KBM-7 (cell line): ENCODE measurements at regions not wholly inside any gene's neighbourhood (a gene's known extent, or its start where the extent isn't known, plus 50 kb on each side); places are given as distances from the start of the nearest gene placed in this dataset.
A peak's percentile ranks its signal among the peaks of the same experiment; 100 is the strongest.

Experiments
- DNase-seq: peaks from one replicate; pipeline ENCODE4 v3.0.0-alpha.2; 2015
- in situ Hi-C: fragments of 300-500 bp; cut with MboI; formaldehyde crosslinking; loops from 2 replicates; pipeline ENCODE4 v1.14.3; 2020; ENCODE audit warnings: low sequenced_read_pairs, low pct_unique_long_range_greater_than_20kb, mixed read lengths

DNA sequence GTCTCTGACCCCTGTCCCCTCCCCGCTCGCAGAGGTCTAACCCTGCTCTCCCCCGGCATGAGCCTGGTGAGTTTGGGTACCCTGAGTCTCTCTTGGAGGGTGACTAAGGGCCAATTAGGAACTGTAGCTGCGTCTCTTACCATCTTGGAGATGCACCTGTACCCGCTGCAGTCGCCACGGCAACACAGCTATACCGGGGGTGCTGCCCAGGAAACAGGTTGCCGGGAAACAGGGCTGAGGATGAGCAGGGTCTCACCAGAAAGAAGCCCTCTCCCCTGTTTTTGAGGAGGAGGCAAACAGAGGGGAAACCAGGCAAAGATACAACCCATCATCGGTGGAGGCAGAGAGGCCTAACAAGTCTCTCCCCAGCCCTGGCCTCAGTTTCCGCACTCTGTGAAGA lies 140.2 kb downstream of the TMEM132E start:
- in situ Hi-C loops, result no loop called here
- DNase-seq, result no peak

DNA sequence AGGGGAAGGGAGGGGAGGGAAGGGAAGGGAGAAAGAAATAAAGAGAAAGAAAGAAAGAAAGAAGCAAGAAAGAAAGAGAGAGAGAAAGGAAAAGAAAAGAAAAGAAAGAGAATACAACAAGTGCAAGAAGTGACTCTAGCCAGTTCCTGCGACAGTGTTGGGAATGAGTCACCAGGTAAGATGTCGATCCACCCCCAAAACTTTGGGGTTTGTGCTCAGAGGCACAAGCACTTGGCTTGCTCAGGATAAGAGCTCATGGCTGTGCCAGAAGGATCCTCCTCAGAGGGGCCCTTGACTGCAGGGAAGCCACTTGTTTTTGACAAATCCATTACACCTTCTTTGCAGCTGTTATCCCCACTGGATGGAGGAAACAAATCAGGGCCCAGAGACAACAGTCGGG lies 137.7 kb downstream of the TMEM132E start:
- in situ Hi-C loops, result no loop called here
- DNase-seq, result no peak

DNA sequence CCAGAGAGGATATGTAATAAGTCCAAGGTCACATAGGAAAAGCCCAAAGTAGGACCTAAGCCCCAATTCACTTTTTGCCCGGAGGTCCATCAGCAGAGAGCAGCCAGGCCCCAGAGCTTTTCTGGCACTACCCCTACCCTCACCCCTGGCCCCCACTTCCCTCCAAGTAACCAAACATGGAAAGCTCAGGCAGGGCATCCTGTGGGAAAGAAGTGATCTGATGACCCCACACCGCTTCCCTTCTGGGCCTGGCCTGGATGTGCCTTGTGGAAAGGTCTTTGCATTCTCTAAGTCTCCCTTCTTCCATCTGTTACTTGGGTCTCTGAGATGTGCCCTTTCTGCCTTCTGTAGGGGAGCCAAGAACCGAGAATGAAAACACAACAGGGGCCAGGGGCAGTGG lies 136.9 kb downstream of the TMEM132E start:
- in situ Hi-C loops, result no loop called here
- DNase-seq, result no peak

DNA sequence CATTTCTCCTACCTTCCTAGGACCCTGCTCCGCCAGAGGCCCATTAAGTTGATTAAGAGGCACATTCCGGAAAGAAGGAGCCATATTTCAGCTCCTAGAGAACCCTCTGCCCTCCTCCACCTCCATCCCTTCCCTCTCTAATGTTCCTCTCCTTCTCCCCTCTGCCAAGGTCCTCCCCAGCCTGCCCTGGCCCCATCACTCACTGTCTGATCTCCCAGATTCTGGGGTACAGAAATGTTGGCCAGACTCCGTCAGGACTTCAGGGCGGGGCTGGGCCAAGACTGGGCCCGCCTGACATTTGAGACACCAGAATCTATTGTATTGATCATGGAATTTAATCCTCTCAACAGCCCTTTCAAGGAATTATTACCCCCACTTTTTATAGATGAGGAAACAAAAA lies 136.1 kb downstream of the TMEM132E start:
- DNase-seq, result no peak
- in situ Hi-C loops, result no loop called here

DNA sequence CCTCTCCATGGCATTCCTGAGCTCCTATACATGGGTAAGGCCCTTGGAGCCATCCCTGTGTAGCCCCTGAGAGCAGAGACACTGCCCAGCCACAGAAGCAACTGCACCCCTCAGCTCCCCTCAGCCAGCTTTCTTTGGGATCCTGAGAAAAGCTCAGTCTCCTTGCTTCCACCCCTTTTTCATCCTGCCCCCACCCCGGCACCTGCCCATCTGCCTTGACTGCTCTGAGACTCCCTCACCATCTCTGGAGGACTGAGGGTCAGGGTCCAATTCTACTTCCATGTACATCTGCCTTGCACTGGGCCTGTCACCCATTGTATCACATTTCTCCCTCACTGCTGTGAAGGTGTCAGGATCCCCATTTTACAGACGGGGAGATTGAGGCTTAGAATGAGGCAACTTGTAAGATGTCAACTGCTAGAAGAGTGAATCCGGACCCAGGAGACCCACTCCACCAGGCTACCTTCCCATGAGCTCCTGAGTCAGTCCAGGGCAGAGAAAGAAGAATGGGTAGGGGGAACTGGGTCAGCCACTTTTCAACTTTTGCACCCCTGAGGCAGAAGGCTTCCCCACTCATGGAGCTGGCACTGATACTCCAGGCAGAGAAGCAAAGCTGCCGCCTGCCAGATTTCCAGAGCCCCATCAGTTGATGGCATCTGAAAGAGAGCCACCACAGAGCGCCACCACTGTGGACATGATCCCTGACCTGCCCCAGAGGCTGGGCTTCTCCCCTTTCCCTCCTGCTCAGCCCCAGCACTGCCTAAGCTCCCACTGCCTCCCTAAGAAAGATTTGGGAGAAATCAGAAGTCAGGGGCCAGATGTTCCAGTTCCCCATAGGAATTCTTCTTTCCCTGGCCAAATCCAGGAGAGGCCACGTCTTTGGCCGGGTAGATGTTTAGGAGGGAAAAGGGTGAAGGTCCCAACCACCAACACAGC lies 135.4 kb downstream of the TMEM132E start:
- in situ Hi-C loops, result no loop called here
- no peak for DNase-seq

DNA sequence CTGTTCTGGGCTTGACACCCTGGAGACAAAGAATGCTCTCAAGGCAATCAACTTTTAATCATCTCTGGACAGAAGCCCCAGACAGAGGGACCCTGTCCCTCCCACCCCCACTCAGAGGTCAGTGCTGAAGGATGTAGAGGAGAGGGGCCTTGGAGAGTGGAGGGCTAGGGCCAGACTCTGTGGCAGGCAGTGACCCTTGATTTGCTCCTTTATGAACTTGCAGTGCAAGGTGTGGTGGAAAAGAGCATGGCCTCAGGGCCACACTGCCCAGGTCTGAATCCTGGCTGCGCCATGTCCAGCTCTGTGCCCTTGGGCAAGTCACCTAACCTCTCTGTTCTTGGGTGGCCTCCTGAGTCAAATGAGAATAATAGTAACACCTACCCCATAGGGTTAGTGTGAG lies 134.3 kb downstream of the TMEM132E start:
- in situ Hi-C loops, result no loop called here
- no peak for DNase-seq

DNA sequence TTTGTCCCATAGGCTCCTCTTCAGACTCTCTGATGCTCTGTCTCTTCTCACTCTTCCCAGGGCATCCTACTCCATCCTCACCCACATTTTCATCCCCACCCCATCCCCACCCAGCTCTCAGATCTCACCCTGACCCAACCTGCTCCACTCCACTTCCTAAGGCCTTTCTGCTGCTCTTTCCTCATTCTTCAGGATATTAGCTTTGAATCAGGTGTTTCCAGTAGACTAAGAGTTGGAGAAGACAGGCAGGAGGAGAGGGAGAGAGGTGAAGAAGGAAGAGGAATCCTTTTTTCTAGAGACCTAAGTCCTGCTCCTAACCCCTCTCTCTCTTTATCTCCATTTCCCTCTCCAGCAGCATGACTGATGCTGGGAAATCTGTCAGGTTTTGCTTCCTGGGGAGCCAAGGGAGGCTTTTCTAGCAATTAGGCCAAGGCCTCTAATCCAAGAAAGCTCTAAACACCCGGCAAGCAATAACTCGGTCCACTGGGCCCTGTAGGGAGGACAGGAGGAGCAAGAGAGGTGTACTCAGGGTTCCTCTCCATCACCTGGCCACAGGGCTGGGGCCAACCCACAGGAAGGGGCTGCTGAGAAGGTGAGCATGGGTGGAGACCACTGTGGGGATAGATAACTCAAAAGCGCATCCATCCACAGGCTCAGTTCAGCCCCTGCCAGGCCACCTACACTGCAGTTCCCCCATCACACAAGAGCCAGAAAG lies 133.3 kb downstream of the TMEM132E start:
- DNase-seq, result no peak
- in situ Hi-C loops, result no loop called here

DNA sequence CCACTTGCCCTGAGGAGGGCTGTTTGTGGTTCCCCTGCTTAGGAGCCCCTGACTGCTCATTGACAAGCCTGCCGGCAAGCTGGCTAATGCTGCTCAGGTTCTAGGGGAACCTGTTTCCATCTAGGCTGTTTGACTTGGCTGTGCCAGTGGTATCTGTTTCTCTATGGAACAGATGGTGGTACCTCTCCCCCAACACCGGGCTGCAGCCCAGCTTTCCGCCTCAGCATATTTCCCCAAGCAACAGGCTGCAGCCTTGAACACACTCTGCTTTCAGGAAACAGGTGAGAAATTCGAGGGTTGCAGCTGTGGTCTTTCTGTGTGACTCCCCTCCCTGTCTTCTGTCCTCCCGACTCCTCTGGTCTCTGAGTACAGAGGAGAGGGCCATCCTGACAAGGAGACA lies 132.3 kb downstream of the TMEM132E start:
- in situ Hi-C loops, result no loop called here
- no peak for DNase-seq

DNA sequence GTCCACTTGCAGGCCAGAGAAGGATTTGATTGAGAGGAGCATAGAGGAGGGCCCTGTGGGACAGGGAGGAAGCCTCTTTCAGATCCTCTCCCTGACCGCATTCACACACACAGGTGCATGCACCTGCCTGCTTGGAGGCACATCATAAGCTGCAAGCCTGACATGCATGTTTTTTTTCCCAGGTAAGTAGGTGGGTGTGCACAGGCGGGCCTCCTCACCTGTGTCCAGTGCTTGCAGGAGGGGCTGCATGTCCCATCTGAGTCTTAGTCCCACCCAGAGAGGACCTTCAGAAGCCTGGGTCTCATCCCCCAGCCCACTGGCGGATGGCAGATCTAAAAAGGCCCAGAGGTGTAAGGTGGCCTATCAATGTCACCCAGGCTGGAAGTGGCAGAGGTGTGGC lies 130.8 kb downstream of the TMEM132E start:
- in situ Hi-C loops, result no loop called here
- DNase-seq, result no peak

DNA sequence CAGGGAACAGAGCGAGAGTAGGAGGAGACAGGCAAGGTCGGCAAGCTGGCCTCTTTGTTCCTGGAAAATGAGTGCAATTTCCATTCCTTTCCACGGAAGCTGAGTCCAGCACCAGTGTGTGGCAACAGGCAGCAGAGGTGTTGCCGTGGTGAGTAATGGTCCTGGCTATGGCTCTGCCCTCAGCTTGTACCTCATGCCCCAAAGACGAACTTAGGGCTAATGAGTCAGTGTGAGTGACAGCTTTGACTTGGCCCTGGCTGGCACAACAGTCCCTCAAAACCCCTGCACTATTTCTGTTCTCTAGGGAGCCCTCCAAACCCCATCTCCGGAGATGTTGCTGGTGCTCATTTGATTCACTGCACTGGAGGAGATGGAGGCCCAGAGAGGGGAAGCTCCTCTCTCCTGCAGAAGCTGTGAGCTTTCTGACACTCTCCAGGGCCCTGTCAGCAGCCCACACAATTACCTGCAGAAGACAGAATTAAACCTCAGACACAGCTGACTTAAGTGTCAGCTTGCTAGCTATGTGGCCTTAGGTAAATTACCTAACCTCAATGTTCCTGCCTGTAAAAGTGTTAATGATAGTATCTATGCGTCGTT lies 129.9 kb downstream of the TMEM132E start:
- in situ Hi-C loops, result no loop called here
- DNase-seq, result no peak

DNA sequence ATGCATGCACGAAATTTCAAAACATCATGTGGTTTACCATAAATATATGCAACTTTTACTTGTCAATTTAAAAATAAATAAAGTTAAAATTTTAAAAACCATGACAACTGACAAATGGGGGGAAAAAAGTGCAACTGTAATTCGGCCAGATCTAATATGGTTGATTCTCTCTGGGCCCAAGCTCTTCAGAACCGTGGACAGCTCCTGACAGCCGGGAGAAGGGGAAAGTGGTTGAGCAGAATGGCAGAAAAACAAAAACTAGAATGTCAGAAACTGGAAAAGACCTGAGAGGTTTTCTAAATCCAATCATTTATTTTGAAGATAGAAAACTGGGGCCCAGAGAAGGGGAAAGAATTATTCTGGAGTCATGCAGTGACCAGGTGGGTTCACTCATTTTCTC lies 126.6 kb downstream of the TMEM132E start:
- in situ Hi-C loops, result no loop called here
- DNase-seq, result peak; percentile 24

DNA sequence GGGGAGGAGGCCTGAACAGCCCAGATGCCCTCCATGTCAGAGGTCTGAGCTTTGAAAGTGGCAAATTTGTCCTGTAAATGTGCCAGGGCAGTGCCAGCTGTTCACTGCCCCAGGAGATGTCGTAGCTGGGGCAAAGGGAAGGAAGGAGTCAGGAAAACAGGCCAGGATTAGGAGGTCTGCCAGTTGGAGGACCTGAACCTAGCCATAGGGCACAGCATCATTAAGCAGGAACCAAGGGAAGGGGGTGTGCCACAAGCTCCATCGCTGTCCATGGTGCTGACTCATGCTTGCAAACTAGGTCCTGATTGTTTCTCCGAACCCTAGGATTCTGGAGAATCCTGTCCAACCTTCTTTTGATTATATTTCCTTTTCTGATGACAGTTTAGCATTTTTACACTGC lies 124.2 kb downstream of the TMEM132E start:
- DNase-seq, result peak; percentile 45
- in situ Hi-C loops, result no loop called here

DNA sequence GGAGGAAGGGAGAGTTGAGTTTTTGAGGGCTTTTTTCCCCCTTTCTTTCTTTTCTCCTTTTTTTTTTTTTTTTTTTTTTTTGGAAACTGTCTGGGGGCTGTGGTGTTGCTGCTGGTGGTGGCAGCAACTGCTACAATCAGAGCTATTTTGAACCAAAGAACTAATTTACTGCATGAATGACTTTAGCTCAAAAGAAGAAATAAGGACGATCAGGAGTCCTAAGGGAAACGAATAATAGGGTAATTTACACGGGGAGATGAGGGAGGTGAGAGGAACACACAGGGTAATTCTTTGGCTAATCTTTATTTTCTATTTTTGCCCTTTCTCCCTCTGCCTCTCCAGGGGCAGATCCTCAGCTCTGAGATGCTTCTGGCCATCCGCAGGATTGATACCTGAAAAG lies 119.8 kb downstream of the TMEM132E start:
- in situ Hi-C loops, result no loop called here
- DNase-seq, result no peak

DNA sequence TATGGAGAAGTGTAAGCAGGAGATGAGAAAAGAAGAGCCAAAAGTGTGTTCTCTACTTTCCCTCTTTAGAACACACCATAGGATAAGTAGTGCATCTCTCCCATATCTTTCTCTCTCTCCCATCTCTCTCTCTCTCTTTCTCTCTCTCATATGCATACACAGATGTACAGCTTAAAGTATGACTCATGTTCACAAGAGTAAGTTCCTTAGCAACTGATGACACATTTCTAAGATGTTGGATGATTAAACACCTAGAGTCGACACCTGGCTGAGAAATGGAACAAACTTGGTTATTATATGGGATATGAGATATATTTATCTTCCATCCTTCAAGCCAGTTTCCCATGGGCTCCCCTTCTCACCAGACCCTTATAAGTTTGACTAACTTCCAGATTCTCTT lies 113.5 kb downstream of the TMEM132E start:
- DNase-seq, result no peak
- in situ Hi-C loops, result no loop called here
